Endodermal cell (in vitro differentiated cells): ENCODE measurements at regions not wholly inside any gene's neighbourhood (a gene's known extent, or its start where the extent isn't known, plus 50 kb on each side); places are given as distances from the start of the nearest gene placed in this dataset.
A peak's percentile ranks its signal among the peaks of the same experiment; 100 is the strongest.

Experiments
- DNase-seq: peaks from one replicate; pipeline ENCODE4 v3.0.0-alpha.2; 2017
- H3K27ac ChIP-seq: 2 replicates; pipeline ENCODE4 v1.5.1; 2013; ENCODE audit warnings: mild to moderate bottlenecking, low read depth, low read length, moderate library complexity
- H3K27me3 ChIP-seq: 2 replicates; pipeline ENCODE4 v1.6.1; 2013; ENCODE audit warnings: mild to moderate bottlenecking, low read length, moderate library complexity; ENCODE audit not compliant: insufficient read depth, control insufficient read depth, poor library complexity, severe bottlenecking
- H3K36me3 ChIP-seq: 2 replicates; pipeline ENCODE4 v1.7.0; 2013; ENCODE audit warnings: mild to moderate bottlenecking, low read length, moderate library complexity; ENCODE audit not compliant: control insufficient read depth, insufficient read depth
- H3K4me1 ChIP-seq: one replicate; pipeline ENCODE4 v1.7.0; 2013; ENCODE audit warnings: low read length; ENCODE audit not compliant: control insufficient read depth, insufficient read depth
- H3K4me3 ChIP-seq: 2 replicates; pipeline ENCODE4 v1.5.1; 2013; ENCODE audit warnings: mild to moderate bottlenecking, low read length, moderate library complexity
- H3K9ac ChIP-seq: 2 replicates; pipeline ENCODE4 v1.6.1; 2013; ENCODE audit warnings: mild to moderate bottlenecking, low read length, moderate library complexity; ENCODE audit not compliant: poor library complexity, severe bottlenecking; ENCODE audit errors: extremely low read depth
- H3K9me3 ChIP-seq: 2 replicates; pipeline ENCODE4 v1.6.1; 2013; ENCODE audit warnings: mild to moderate bottlenecking, low read length, moderate library complexity; ENCODE audit not compliant: control insufficient read depth
- H3K27ac Mint-ChIP-seq: 2 replicates; pipeline ENCODE4 v1.8.0; 2020; ENCODE audit warnings: mixed read lengths
- H3K27me3 Mint-ChIP-seq: 2 replicates; pipeline ENCODE4 v1.8.0; 2021; ENCODE audit warnings: mild to moderate bottlenecking, mixed read lengths; ENCODE audit not compliant: insufficient read depth
- H3K36me3 Mint-ChIP-seq: 2 replicates; pipeline ENCODE4 v1.8.0; 2020; ENCODE audit warnings: low read depth, mixed read lengths
- H3K4me1 Mint-ChIP-seq: 2 replicates; pipeline ENCODE4 v1.8.0; 2020; ENCODE audit warnings: mixed read lengths
- H3K4me3 Mint-ChIP-seq: 2 replicates; pipeline ENCODE4 v1.8.0; 2020; ENCODE audit warnings: mild to moderate bottlenecking, moderate library complexity, mixed read lengths
- H3K9me3 Mint-ChIP-seq: 2 replicates; pipeline ENCODE4 v1.8.0; 2020; ENCODE audit warnings: mild to moderate bottlenecking, mixed read lengths
- WGBS, 2 experiments: methylation state at CpG; one replicate each; pipeline versions ENCODE4 v1.1.5 to v1.1.7; 2013; ENCODE audit warnings: missing lambda C conversion rate in 2 of 2, mixed read lengths in 1 of 2; ENCODE audit not compliant: insufficient coverage in 1 of 2, insufficient read length in 1 of 2; 5-methylcytosine and 5-hydroxymethylcytosine counted together
- TF ChIP-seq, protein P1 (sequence below): fragments of 200-600 bp; sonication (generic); conservative IDR thresholded peaks from 2 replicates; pipeline ENCODE4 v1.5.0; 2021; ENCODE audit warnings: antibody characterized with exemption, mild to moderate bottlenecking

GRCh38 chr21:39082656-39083376, 100.4 kb downstream of the PSMG1 start:
- Mint-ChIP-seq H3K9me3 (no peaks in the 10 kb centered on the region), H3K27ac (no peak overlapping the region), H3K4me1 (peaks cover 4% of the 10 kb centered on the region), H3K4me3 (no peak overlapping the region), H3K27me3 (peaks cover 2% of the 10 kb centered on the region), H3K36me3 (no peaks in the 10 kb centered on the region)
- WGBS, 2 experiments, result 86 to 91% methylated on average over 11 to 24 of the region's 24 CpGs
- no peaks in the 10 kb centered on the region for H3K4me1 ChIP-seq
- peak; percentile 71 for DNase-seq
- no peaks in the 10 kb centered on the region for H3K9me3 ChIP-seq
- H3K9ac ChIP-seq, result no peak overlapping the region
- H3K36me3 ChIP-seq, result no peaks in the 10 kb centered on the region
- TF ChIP-seq, protein P1, sequence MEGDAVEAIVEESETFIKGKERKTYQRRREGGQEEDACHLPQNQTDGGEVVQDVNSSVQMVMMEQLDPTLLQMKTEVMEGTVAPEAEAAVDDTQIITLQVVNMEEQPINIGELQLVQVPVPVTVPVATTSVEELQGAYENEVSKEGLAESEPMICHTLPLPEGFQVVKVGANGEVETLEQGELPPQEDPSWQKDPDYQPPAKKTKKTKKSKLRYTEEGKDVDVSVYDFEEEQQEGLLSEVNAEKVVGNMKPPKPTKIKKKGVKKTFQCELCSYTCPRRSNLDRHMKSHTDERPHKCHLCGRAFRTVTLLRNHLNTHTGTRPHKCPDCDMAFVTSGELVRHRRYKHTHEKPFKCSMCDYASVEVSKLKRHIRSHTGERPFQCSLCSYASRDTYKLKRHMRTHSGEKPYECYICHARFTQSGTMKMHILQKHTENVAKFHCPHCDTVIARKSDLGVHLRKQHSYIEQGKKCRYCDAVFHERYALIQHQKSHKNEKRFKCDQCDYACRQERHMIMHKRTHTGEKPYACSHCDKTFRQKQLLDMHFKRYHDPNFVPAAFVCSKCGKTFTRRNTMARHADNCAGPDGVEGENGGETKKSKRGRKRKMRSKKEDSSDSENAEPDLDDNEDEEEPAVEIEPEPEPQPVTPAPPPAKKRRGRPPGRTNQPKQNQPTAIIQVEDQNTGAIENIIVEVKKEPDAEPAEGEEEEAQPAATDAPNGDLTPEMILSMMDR, result no peak
- H3K27me3 ChIP-seq, result no peaks in the 10 kb centered on the region
- H3K27ac ChIP-seq, result no peak overlapping the region
- no peak overlapping the region for H3K4me3 ChIP-seq

DNA sequence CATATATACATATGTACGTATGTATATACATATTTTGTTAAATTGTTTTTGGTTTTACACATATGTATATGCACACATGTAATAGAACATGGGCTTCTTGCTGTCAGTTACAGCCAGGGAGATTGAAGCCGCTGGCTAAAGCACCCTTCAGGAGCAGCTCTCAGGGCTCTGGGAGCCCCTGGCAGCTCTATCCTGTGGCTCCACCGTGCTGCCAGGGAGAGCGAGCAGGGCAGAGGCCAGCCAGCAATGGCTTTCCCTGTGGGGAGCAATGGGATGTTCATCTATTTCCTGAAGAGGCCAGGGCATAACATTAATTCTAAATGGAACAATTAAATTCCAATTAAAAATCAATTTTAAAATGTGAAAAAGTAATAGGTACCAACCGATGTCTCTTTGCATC, 102.9 kb downstream of the PSMG1 start:
- Histone ChIP-seq H3K9me3 (peaks cover 9% of the 10 kb centered on the region), H3K9ac (no peak overlapping the region), H3K36me3 (no peaks in the 10 kb centered on the region), H3K27me3 (no peaks in the 10 kb centered on the region), H3K27ac (no peak overlapping the region), H3K4me1 (no peaks in the 10 kb centered on the region), H3K4me3 (no peak overlapping the region)
- H3K4me1 Mint-ChIP-seq, result peaks cover 4% of the 10 kb centered on the region
- no peak overlapping the region for H3K4me3 Mint-ChIP-seq
- no peak for DNase-seq
- peaks cover 2% of the 10 kb centered on the region for H3K36me3 Mint-ChIP-seq
- no peaks in the 10 kb centered on the region for H3K27me3 Mint-ChIP-seq
- no peak overlapping the region for H3K27ac Mint-ChIP-seq
- 80 to 92% methylated on average over 2 to 4 of the region's 5 CpGs for whole genome bisulfite sequencing, 2 experiments
- TF ChIP-seq, protein P1, result no peak
- peaks cover 19% of the 10 kb centered on the region for H3K9me3 Mint-ChIP-seq

- no peak overlapping the region for H3K27ac ChIP-seq
- TF ChIP-seq, protein P1, result no peak
- H3K36me3 Mint-ChIP-seq, result peaks cover 2% of the 10 kb centered on the region
- DNase-seq, result no peak
- H3K9me3 Mint-ChIP-seq, result peaks cover 26% of the 10 kb centered on the region
- no peaks in the 10 kb centered on the region for H3K36me3 ChIP-seq
- H3K27me3 ChIP-seq, result no peaks in the 10 kb centered on the region
- H3K27me3 Mint-ChIP-seq, result no peaks in the 10 kb centered on the region
- H3K4me3 Mint-ChIP-seq, result no peak overlapping the region
- no peaks in the 10 kb centered on the region for H3K4me1 ChIP-seq
- H3K4me1 Mint-ChIP-seq, result peaks cover 4% of the 10 kb centered on the region
- WGBS, 2 experiments, result 88 to 89% methylated on average over 15 of the region's 15 CpGs
- no peak overlapping the region for H3K9ac ChIP-seq
- H3K4me3 ChIP-seq, result no peak overlapping the region
- H3K9me3 ChIP-seq, result peaks cover 13% of the 10 kb centered on the region
- no peak overlapping the region for H3K27ac Mint-ChIP-seq
Observed at GRCh38 chr21:39079617-39080016, 103.6 kb downstream of the PSMG1 start.
